ENCODE measurements at regions not wholly inside any gene's neighbourhood (a gene's known extent, or its start where the extent isn't known, plus 50 kb on each side); places are given as distances from the start of the nearest gene placed in this dataset.

- no peaks in the 10 kb centered on the region for H3K27me3 ChIP-seq (ENCODE audit: control insufficient read depth, insufficient read depth, low read length)
- Mint-ChIP-seq H3K27me3 (ENCODE audit: low read depth in 2 of 2) (no peaks in the 10 kb centered on the region), H3K9me3 (peaks cover 9 to 12% of the 10 kb centered on the region in 2 donors), H3K4me3 (no peak overlapping the region), H3K36me3 (peaks cover 9% of the 10 kb centered on the region), H3K27ac (no peak overlapping the region), H3K4me1 (no peaks in the 10 kb centered on the region)
- intact Hi-C loops (cut with micrococcal nuclease), result no loop called here
- ATAC-seq, result no peak
- H3K9me3 ChIP-seq (ENCODE audit: control insufficient read depth, insufficient read depth, low read length), result peaks cover 10% of the 10 kb centered on the region
- H3K4me1 ChIP-seq (ENCODE audit: control insufficient read depth, insufficient read depth, low read length), result no peaks in the 10 kb centered on the region
- H3K4me3 ChIP-seq (ENCODE audit: low read length), result no peak overlapping the region
- TF ChIP-seq CTCF (IDR thresholded peaks at IDR 0.05), result no peak
- WGBS (ENCODE audit: insufficient coverage), result 51% methylated on average over 4 of the region's 4 CpGs
- no peak for DNase-seq
- no peaks in the 10 kb centered on the region for H3K36me3 ChIP-seq (ENCODE audit: control insufficient read depth, insufficient read depth, low read length)
- no peak overlapping the region for H3K27ac ChIP-seq (ENCODE audit: low read length)
Observed at GRCh38 chr5:162456086-162456485, 388.5 kb downstream of the GABRG2 start.

GRCh38 chr5:162466011-162466410 lies 398.4 kb downstream of the GABRG2 start:
- no peaks in the 10 kb centered on the region for H3K27me3 Mint-ChIP-seq (ENCODE audit: low read depth in 2 of 2)

GRCh38 chr5:162473041-162473714 lies 405.6 kb downstream of the GABRG2 start:
- H3K27me3 ChIP-seq (ENCODE audit: control insufficient read depth, insufficient read depth, low read length), result no peaks in the 10 kb centered on the region
- H3K4me1 Mint-ChIP-seq, result no peaks in the 10 kb centered on the region
- WGBS (ENCODE audit: insufficient coverage), result 90% methylated on average over 2 of the region's 2 CpGs
- no peaks in the 10 kb centered on the region for H3K36me3 ChIP-seq (ENCODE audit: control insufficient read depth, insufficient read depth, low read length)
- no peak overlapping the region for H3K27ac ChIP-seq (ENCODE audit: low read length)
- H3K4me3 Mint-ChIP-seq, result no peak overlapping the region
- H3K9me3 ChIP-seq (ENCODE audit: control insufficient read depth, insufficient read depth, low read length), result peaks cover 7% of the 10 kb centered on the region
- H3K9me3 Mint-ChIP-seq, result peaks cover 0 to under 1% of the 10 kb centered on the region in 2 donors
- no peak overlapping the region for H3K4me3 ChIP-seq (ENCODE audit: low read length)
- TF ChIP-seq CTCF (IDR thresholded peaks at IDR 0.05), result no peak
- H3K4me1 ChIP-seq (ENCODE audit: control insufficient read depth, insufficient read depth, low read length), result no peaks in the 10 kb centered on the region
- ATAC-seq (no peak), DNase-seq (no peak)
- no peaks in the 10 kb centered on the region for H3K27me3 Mint-ChIP-seq (ENCODE audit: low read depth in 2 of 2)
- no peak overlapping the region for H3K27ac Mint-ChIP-seq
- no peaks in the 10 kb centered on the region for H3K36me3 Mint-ChIP-seq
- intact Hi-C loops (cut with micrococcal nuclease), result no loop called here

More at GRCh38 chr5:162466011-162466410, 398.4 kb downstream of the GABRG2 start:
- Histone ChIP-seq H3K27me3 (ENCODE audit: control insufficient read depth, insufficient read depth, low read length) (no peaks in the 10 kb centered on the region), H3K36me3 (ENCODE audit: control insufficient read depth, insufficient read depth, low read length) (no peaks in the 10 kb centered on the region), H3K4me1 (ENCODE audit: control insufficient read depth, insufficient read depth, low read length) (no peaks in the 10 kb centered on the region), H3K27ac (ENCODE audit: low read length) (no peak overlapping the region), H3K9me3 (ENCODE audit: control insufficient read depth, insufficient read depth, low read length) (peaks cover 9% of the 10 kb centered on the region), H3K4me3 (ENCODE audit: low read length) (no peak overlapping the region)
- intact Hi-C loops (cut with micrococcal nuclease), result no loop called here
- 77% methylated on average over 1 of the region's 1 CpG for WGBS (ENCODE audit: insufficient coverage)
- no peak for ATAC-seq
- DNase-seq, result no peak
- H3K9me3 Mint-ChIP-seq, result peaks cover 2 to 8% of the 10 kb centered on the region in 2 donors
- no peak for TF ChIP-seq CTCF (IDR thresholded peaks at IDR 0.05)
- no peaks in the 10 kb centered on the region for H3K4me1 Mint-ChIP-seq
- H3K36me3 Mint-ChIP-seq, result no peaks in the 10 kb centered on the region
- H3K4me3 Mint-ChIP-seq, result no peak overlapping the region
- H3K27ac Mint-ChIP-seq, result no peak overlapping the region

- H3K4me1 ChIP-seq (ENCODE audit: control insufficient read depth, insufficient read depth, low read length), result no peaks in the 10 kb centered on the region
- no peak for TF ChIP-seq CTCF (IDR thresholded peaks at IDR 0.05)
- no peak overlapping the region for H3K27ac ChIP-seq (ENCODE audit: low read length)
- peaks cover 7% of the 10 kb centered on the region for H3K9me3 ChIP-seq (ENCODE audit: control insufficient read depth, insufficient read depth, low read length)
- intact Hi-C loops (cut with micrococcal nuclease), result no loop called here
- Mint-ChIP-seq H3K27me3 (ENCODE audit: low read depth in 2 of 2) (no peaks in the 10 kb centered on the region), H3K36me3 (no peaks in the 10 kb centered on the region), H3K4me1 (no peaks in the 10 kb centered on the region), H3K27ac (no peak overlapping the region), H3K9me3 (no peaks in the 10 kb centered on the region), H3K4me3 (no peak overlapping the region)
- DNase-seq, result no peak
- no peak overlapping the region for H3K4me3 ChIP-seq (ENCODE audit: low read length)
- H3K27me3 ChIP-seq (ENCODE audit: control insufficient read depth, insufficient read depth, low read length), result no peaks in the 10 kb centered on the region
- no peaks in the 10 kb centered on the region for H3K36me3 ChIP-seq (ENCODE audit: control insufficient read depth, insufficient read depth, low read length)
- no peak for ATAC-seq
Observed at GRCh38 chr5:162474239-162474638, 406.7 kb downstream of the GABRG2 start.

Measured in natural killer cell (primary cell).